K562 (cell line): ENCODE measurements at regions not wholly inside any gene's neighbourhood (a gene's known extent, or its start where the extent isn't known, plus 50 kb on each side); places are given as distances from the start of the nearest gene placed in this dataset.

Experiments used
- CHD7 ChIP-seq: fragments of 200-600 bp; sonication (generic); IDR thresholded peaks from one replicate; pipeline ENCODE4 v1.6.1; 2012; ENCODE audit warnings: mild to moderate bottlenecking, low read depth, low read length, inconsistent platforms
- HMBOX1 ChIP-seq: sonication (generic); IDR thresholded peaks from 2 replicates; pipeline ENCODE4 v1.6.1; 2016
- PATZ1 ChIP-seq: fragments of 250-450 bp; sonication (Bioruptor Pico); IDR thresholded peaks from 2 replicates; pipeline ENCODE4 v1.5.0; 2020; ENCODE audit warnings: mild to moderate bottlenecking, borderline replicate concordance
- PBX2 ChIP-seq, 2 experiments: IDR thresholded peaks in 1 of 2; conservative IDR thresholded peaks in 1 of 2; 2 replicates each; pipeline ENCODE4 v1.6.1; 2016; ENCODE audit warnings: low read depth in 2 of 2, mild to moderate bottlenecking in 1 of 2, missing compliant biosample characterization in 1 of 2, missing genetic modification characterization in 1 of 2, moderate library complexity in 1 of 2
- ZNF3 ChIP-seq: fragments of 250-450 bp; sonication (Bioruptor Pico); IDR thresholded peaks from 2 replicates; pipeline ENCODE4 v1.5.0; 2021; ENCODE audit warnings: mild to moderate bottlenecking, moderate library complexity
- TF ChIP-seq, protein P1 (sequence below): IDR thresholded peaks from 2 replicates; pipeline ENCODE4 v1.6.1; 2012; ENCODE audit warnings: low read depth, low read length, improper control_type of control experiment, borderline replicate concordance

GRCh38 chr5:86841000-86841644, 223.4 kb downstream of the COX7C start (continued):
- TF ChIP-seq CHD7 = no peak
- no peak for TF ChIP-seq PBX2 (CRISPR knock-in tag; IDR thresholded peaks at IDR 0.05; ENCODE audit: low read depth)
- no peak for TF ChIP-seq PBX2 (tag; conservative IDR thresholded peaks at IDR 0.05; ENCODE audit: low read depth)
- TF ChIP-seq HMBOX1 = no peak
- TF ChIP-seq, protein P1, sequence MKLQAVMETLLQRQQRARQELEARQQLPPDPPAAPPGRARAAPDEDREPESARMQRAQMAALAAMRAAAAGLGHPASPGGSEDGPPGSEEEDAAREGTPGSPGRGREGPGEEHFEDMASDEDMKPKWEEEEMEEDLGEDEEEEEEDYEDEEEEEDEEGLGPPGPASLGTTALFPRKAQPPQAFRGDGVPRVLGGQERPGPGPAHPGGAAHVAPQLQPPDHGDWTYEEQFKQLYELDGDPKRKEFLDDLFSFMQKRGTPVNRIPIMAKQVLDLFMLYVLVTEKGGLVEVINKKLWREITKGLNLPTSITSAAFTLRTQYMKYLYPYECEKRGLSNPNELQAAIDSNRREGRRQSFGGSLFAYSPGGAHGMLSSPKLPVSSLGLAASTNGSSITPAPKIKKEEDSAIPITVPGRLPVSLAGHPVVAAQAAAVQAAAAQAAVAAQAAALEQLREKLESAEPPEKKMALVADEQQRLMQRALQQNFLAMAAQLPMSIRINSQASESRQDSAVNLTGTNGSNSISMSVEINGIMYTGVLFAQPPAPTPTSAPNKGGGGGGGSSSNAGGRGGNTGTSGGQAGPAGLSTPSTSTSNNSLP = no peak
- TF ChIP-seq PATZ1 (CRISPR knock-in tag) = no peak
- no peak for TF ChIP-seq ZNF3 (CRISPR knock-in tag)
